ENCODE measurements at regions not wholly inside any gene's neighbourhood (a gene's known extent, or its start where the extent isn't known, plus 50 kb on each side); places are given as distances from the start of the nearest gene placed in this dataset.

GRCh38 chr6:144352331-144352730, 67.2 kb downstream of the UTRN start:
- H3K4me3 ChIP-seq (ENCODE audit: low read depth in 1 of 2, low read length in 2 of 2), result no peak overlapping the region
- H3K4me1 ChIP-seq (ENCODE audit: control insufficient read depth in 2 of 2, insufficient read depth in 2 of 2, low read length in 1 of 2), result peaks cover 2 to 6% of the 10 kb centered on the region in 2 donors
- WGBS, 2 donors, result 83 to 85% methylated on average over 2 of the region's 2 CpGs
- no peaks in the 10 kb centered on the region for H3K27me3 ChIP-seq (ENCODE audit: control insufficient read depth in 1 of 2, insufficient read depth in 2 of 2, low read length in 2 of 2)
- no peaks in the 10 kb centered on the region for H3K9me3 ChIP-seq (ENCODE audit: control insufficient read depth in 2 of 2, insufficient read depth in 1 of 2, low read depth in 1 of 2, low read length in 1 of 2)
- H3K27ac ChIP-seq (ENCODE audit: low read depth in 2 of 2, low read length in 1 of 2), result no peak overlapping the region
- H3K36me3 ChIP-seq (ENCODE audit: control insufficient read depth in 2 of 2, insufficient read depth in 2 of 2, low read length in 1 of 2), result no peaks in the 10 kb centered on the region

GRCh38 chr6:144353871-144354314, 68.8 kb downstream of the UTRN start:
- peaks cover 2 to 5% of the 10 kb centered on the region in 2 donors for H3K4me1 ChIP-seq (ENCODE audit: control insufficient read depth in 2 of 2, insufficient read depth in 2 of 2, low read length in 1 of 2)
- WGBS, 2 donors, result 75 to 82% methylated on average over 5 of the region's 5 CpGs
- H3K4me3 ChIP-seq (ENCODE audit: low read depth in 1 of 2, low read length in 2 of 2), result no peak overlapping the region
- no peaks in the 10 kb centered on the region for H3K27me3 ChIP-seq (ENCODE audit: control insufficient read depth in 1 of 2, insufficient read depth in 2 of 2, low read length in 2 of 2)
- no peaks in the 10 kb centered on the region for H3K36me3 ChIP-seq (ENCODE audit: control insufficient read depth in 2 of 2, insufficient read depth in 2 of 2, low read length in 1 of 2)
- no peaks in the 10 kb centered on the region for H3K9me3 ChIP-seq (ENCODE audit: control insufficient read depth in 2 of 2, insufficient read depth in 1 of 2, low read depth in 1 of 2, low read length in 1 of 2)
- H3K27ac ChIP-seq (ENCODE audit: low read depth in 2 of 2, low read length in 1 of 2), result peak overlapping the region in 1 of 2 donors; percentile 2

GRCh38 chr6:144359783-144360182, 74.6 kb downstream of the UTRN start:
- no peaks in the 10 kb centered on the region for H3K9me3 ChIP-seq (ENCODE audit: control insufficient read depth in 2 of 2, insufficient read depth in 1 of 2, low read depth in 1 of 2, low read length in 1 of 2)
- no peak overlapping the region for H3K4me3 ChIP-seq (ENCODE audit: low read depth in 1 of 2, low read length in 2 of 2)
- no peaks in the 10 kb centered on the region for H3K36me3 ChIP-seq (ENCODE audit: control insufficient read depth in 2 of 2, insufficient read depth in 2 of 2, low read length in 1 of 2)
- peaks cover 4 to 5% of the 10 kb centered on the region in 2 donors for H3K4me1 ChIP-seq (ENCODE audit: control insufficient read depth in 2 of 2, insufficient read depth in 2 of 2, low read length in 1 of 2)
- 94 to 100% methylated on average over 1 of the region's 1 CpG for WGBS, 2 donors
- no peak overlapping the region for H3K27ac ChIP-seq (ENCODE audit: low read depth in 2 of 2, low read length in 1 of 2)
- no peaks in the 10 kb centered on the region for H3K27me3 ChIP-seq (ENCODE audit: control insufficient read depth in 1 of 2, insufficient read depth in 2 of 2, low read length in 2 of 2)

GRCh38 chr6:144360401-144360800, 75.3 kb downstream of the UTRN start:
- Histone ChIP-seq H3K4me1 (ENCODE audit: control insufficient read depth in 2 of 2, insufficient read depth in 2 of 2, low read length in 1 of 2) (peaks cover 4 to 5% of the 10 kb centered on the region in 2 donors), H3K27ac (ENCODE audit: low read depth in 2 of 2, low read length in 1 of 2) (no peak overlapping the region), H3K36me3 (ENCODE audit: control insufficient read depth in 2 of 2, insufficient read depth in 2 of 2, low read length in 1 of 2) (no peaks in the 10 kb centered on the region), H3K9me3 (ENCODE audit: control insufficient read depth in 2 of 2, insufficient read depth in 1 of 2, low read depth in 1 of 2, low read length in 1 of 2) (no peaks in the 10 kb centered on the region), H3K27me3 (ENCODE audit: control insufficient read depth in 1 of 2, insufficient read depth in 2 of 2, low read length in 2 of 2) (no peaks in the 10 kb centered on the region), H3K4me3 (ENCODE audit: low read depth in 1 of 2, low read length in 2 of 2) (no peak overlapping the region)
- WGBS, 2 donors, result 75 to 76% methylated on average over 4 of the region's 4 CpGs

GRCh38 chr6:144361016-144361415, 75.9 kb downstream of the UTRN start:
- 81 to 96% methylated on average over 1 of the region's 1 CpG for WGBS, 2 donors
- H3K27me3 ChIP-seq (ENCODE audit: control insufficient read depth in 1 of 2, insufficient read depth in 2 of 2, low read length in 2 of 2), result no peaks in the 10 kb centered on the region
- peaks cover 4 to 5% of the 10 kb centered on the region in 2 donors for H3K4me1 ChIP-seq (ENCODE audit: control insufficient read depth in 2 of 2, insufficient read depth in 2 of 2, low read length in 1 of 2)
- H3K4me3 ChIP-seq (ENCODE audit: low read depth in 1 of 2, low read length in 2 of 2), result no peak overlapping the region
- H3K36me3 ChIP-seq (ENCODE audit: control insufficient read depth in 2 of 2, insufficient read depth in 2 of 2, low read length in 1 of 2), result no peaks in the 10 kb centered on the region
- no peak overlapping the region for H3K27ac ChIP-seq (ENCODE audit: low read depth in 2 of 2, low read length in 1 of 2)
- no peaks in the 10 kb centered on the region for H3K9me3 ChIP-seq (ENCODE audit: control insufficient read depth in 2 of 2, insufficient read depth in 1 of 2, low read depth in 1 of 2, low read length in 1 of 2)

GRCh38 chr6:144362042-144363018, 77.2 kb downstream of the UTRN start:
- no peaks in the 10 kb centered on the region for H3K36me3 ChIP-seq (ENCODE audit: control insufficient read depth in 2 of 2, insufficient read depth in 2 of 2, low read length in 1 of 2)
- peaks cover 4 to 5% of the 10 kb centered on the region in 2 donors for H3K4me1 ChIP-seq (ENCODE audit: control insufficient read depth in 2 of 2, insufficient read depth in 2 of 2, low read length in 1 of 2)
- H3K27me3 ChIP-seq (ENCODE audit: control insufficient read depth in 1 of 2, insufficient read depth in 2 of 2, low read length in 2 of 2), result no peaks in the 10 kb centered on the region
- no peaks in the 10 kb centered on the region for H3K9me3 ChIP-seq (ENCODE audit: control insufficient read depth in 2 of 2, insufficient read depth in 1 of 2, low read depth in 1 of 2, low read length in 1 of 2)
- peak overlapping the region; percentile 42 to 58 for H3K27ac ChIP-seq (ENCODE audit: low read depth in 2 of 2, low read length in 1 of 2)
- H3K4me3 ChIP-seq (ENCODE audit: low read depth in 1 of 2, low read length in 2 of 2), result no peak overlapping the region
- 54 to 57% methylated on average over 5 of the region's 5 CpGs for WGBS, 2 donors

GRCh38 chr6:144364208-144364720, 79.1 kb downstream of the UTRN start:
- no peaks in the 10 kb centered on the region for H3K9me3 ChIP-seq (ENCODE audit: control insufficient read depth in 2 of 2, insufficient read depth in 1 of 2, low read depth in 1 of 2, low read length in 1 of 2)
- peaks cover 4 to 5% of the 10 kb centered on the region in 2 donors for H3K4me1 ChIP-seq (ENCODE audit: control insufficient read depth in 2 of 2, insufficient read depth in 2 of 2, low read length in 1 of 2)
- no peak overlapping the region for H3K27ac ChIP-seq (ENCODE audit: low read depth in 2 of 2, low read length in 1 of 2)
- H3K4me3 ChIP-seq (ENCODE audit: low read depth in 1 of 2, low read length in 2 of 2), result no peak overlapping the region
- H3K36me3 ChIP-seq (ENCODE audit: control insufficient read depth in 2 of 2, insufficient read depth in 2 of 2, low read length in 1 of 2), result no peaks in the 10 kb centered on the region
- no peaks in the 10 kb centered on the region for H3K27me3 ChIP-seq (ENCODE audit: control insufficient read depth in 1 of 2, insufficient read depth in 2 of 2, low read length in 2 of 2)
- WGBS, 2 donors, result 85 to 89% methylated on average over 7 of the region's 7 CpGs

- WGBS, 2 donors, result 82 to 86% methylated on average over 3 of the region's 3 CpGs
- H3K9me3 ChIP-seq (ENCODE audit: control insufficient read depth in 2 of 2, insufficient read depth in 1 of 2, low read depth in 1 of 2, low read length in 1 of 2), result no peaks in the 10 kb centered on the region
- H3K4me1 ChIP-seq (ENCODE audit: control insufficient read depth in 2 of 2, insufficient read depth in 2 of 2, low read length in 1 of 2), result peaks cover 4 to 5% of the 10 kb centered on the region in 2 donors
- no peak overlapping the region for H3K27ac ChIP-seq (ENCODE audit: low read depth in 2 of 2, low read length in 1 of 2)
- no peaks in the 10 kb centered on the region for H3K27me3 ChIP-seq (ENCODE audit: control insufficient read depth in 1 of 2, insufficient read depth in 2 of 2, low read length in 2 of 2)
- H3K36me3 ChIP-seq (ENCODE audit: control insufficient read depth in 2 of 2, insufficient read depth in 2 of 2, low read length in 1 of 2), result no peaks in the 10 kb centered on the region
- no peak overlapping the region for H3K4me3 ChIP-seq (ENCODE audit: low read depth in 1 of 2, low read length in 2 of 2)
Measured at GRCh38 chr6:144364782-144365181, 79.6 kb downstream of the UTRN start.

DNA sequence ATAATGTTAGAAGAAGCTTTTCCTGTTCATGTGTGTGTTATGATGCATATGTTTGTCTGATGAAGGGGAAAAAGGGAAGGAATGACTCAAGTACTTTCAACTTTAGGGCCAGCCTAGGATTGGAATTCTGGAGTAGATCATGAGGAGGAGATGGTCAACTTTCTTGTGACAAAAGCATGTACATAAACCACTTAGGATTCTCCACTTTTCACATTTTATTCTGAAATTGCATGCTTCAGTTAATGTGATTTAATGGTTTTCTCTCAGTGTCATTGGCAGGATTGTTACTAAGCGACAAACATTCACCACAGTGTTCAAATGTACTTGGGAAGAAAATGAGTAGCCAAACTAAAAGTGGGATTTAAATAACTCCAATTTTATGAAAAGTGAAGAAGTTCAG, 80.1 kb downstream of the UTRN start:
- H3K4me3 ChIP-seq (ENCODE audit: low read depth in 1 of 2, low read length in 2 of 2), result no peak overlapping the region
- H3K4me1 ChIP-seq (ENCODE audit: control insufficient read depth in 2 of 2, insufficient read depth in 2 of 2, low read length in 1 of 2), result peaks cover 3 to 5% of the 10 kb centered on the region in 2 donors
- no peaks in the 10 kb centered on the region for H3K36me3 ChIP-seq (ENCODE audit: control insufficient read depth in 2 of 2, insufficient read depth in 2 of 2, low read length in 1 of 2)
- H3K27me3 ChIP-seq (ENCODE audit: control insufficient read depth in 1 of 2, insufficient read depth in 2 of 2, low read length in 2 of 2), result no peaks in the 10 kb centered on the region
- 90 to 95% methylated on average over 1 of the region's 1 CpG for WGBS, 2 donors
- no peak overlapping the region for H3K27ac ChIP-seq (ENCODE audit: low read depth in 2 of 2, low read length in 1 of 2)
- no peaks in the 10 kb centered on the region for H3K9me3 ChIP-seq (ENCODE audit: control insufficient read depth in 2 of 2, insufficient read depth in 1 of 2, low read depth in 1 of 2, low read length in 1 of 2)
